HepG2 (cell line): ENCODE measurements at regions not wholly inside any gene's neighbourhood (a gene's known extent, or its start where the extent isn't known, plus 50 kb on each side); places are given as distances from the start of the nearest gene placed in this dataset.
A peak's percentile ranks its signal among the peaks of the same experiment; 100 is the strongest.

ENCODE experiments used
- FOXP1 ChIP-seq, 2 experiments: fragments of 450-650 bp in 1 of 2; IDR thresholded peaks; 2 replicates each; pipeline ENCODE4 v1.6.1; 2017 to 2018; ENCODE audit warnings: antibody characterized with exemption in 1 of 2
- FOXP4 ChIP-seq: sonication (generic); formaldehyde crosslinking; IDR thresholded peaks from 2 replicates; pipeline ENCODE4 v1.4.0; 2020; ENCODE audit warnings: missing genetic modification reagents
- HES4 ChIP-seq: sonication (generic); formaldehyde crosslinking; IDR thresholded peaks from 2 replicates; pipeline ENCODE4 v1.9.0; 2021; ENCODE audit warnings: mild to moderate bottlenecking, missing genetic modification reagents, borderline replicate concordance
- HOMEZ ChIP-seq: IDR thresholded peaks from 2 replicates; pipeline ENCODE4 v1.6.1; 2016; ENCODE audit warnings: low read depth
- KDM4B ChIP-seq: sonication (generic); formaldehyde crosslinking; IDR thresholded peaks from 2 replicates; pipeline ENCODE4 v1.4.0; 2020; ENCODE audit warnings: missing genetic modification reagents
- MED1 ChIP-seq: sonication (generic); formaldehyde crosslinking; IDR thresholded peaks from 2 replicates; pipeline ENCODE4 v1.4.0; 2020; ENCODE audit warnings: missing genetic modification reagents
- MIXL1 ChIP-seq: IDR thresholded peaks from 2 replicates; pipeline ENCODE4 v1.6.1; 2016
- PCBP1 ChIP-seq: fragments of 200-400 bp; formaldehyde crosslinking; IDR thresholded peaks from 2 replicates; pipeline ENCODE4 v1.6.1; 2017; ENCODE audit warnings: mild to moderate bottlenecking, low read depth, low read length, borderline replicate concordance
- SMARCC2 ChIP-seq: fragments of 450-650 bp; IDR thresholded peaks from 2 replicates; pipeline ENCODE4 v1.6.1; 2017; ENCODE audit warnings: antibody characterized with exemption, mild to moderate bottlenecking
- TBX3 ChIP-seq: fragments of 450-650 bp; IDR thresholded peaks from 2 replicates; pipeline ENCODE4 v1.6.1; 2017; ENCODE audit warnings: antibody characterized with exemption, mild to moderate bottlenecking, inconsistent platforms, borderline replicate concordance
- THAP11 ChIP-seq: IDR thresholded peaks from 2 replicates; pipeline ENCODE4 v1.6.1; 2016; ENCODE audit warnings: missing biosample characterization, missing genetic modification reagents
- TRIM22 ChIP-seq: fragments of 450-650 bp; IDR thresholded peaks from 2 replicates; pipeline ENCODE4 v1.6.1; 2017
- ZBTB37 ChIP-seq: sonication (generic); formaldehyde crosslinking; IDR thresholded peaks from 2 replicates; pipeline ENCODE4 v1.4.0; 2020; ENCODE audit warnings: mild to moderate bottlenecking, missing genetic modification reagents
- ZNF644 ChIP-seq: IDR thresholded peaks from 2 replicates; pipeline ENCODE4 v1.6.1; 2016; ENCODE audit warnings: low read depth
- ZNF788 ChIP-seq: sonication (generic); formaldehyde crosslinking; IDR thresholded peaks from 2 replicates; pipeline ENCODE4 v1.5.0; 2020; ENCODE audit warnings: mild to moderate bottlenecking, missing genetic modification reagents, borderline replicate concordance
- TF ChIP-seq, protein P1 (sequence below): sonication (generic); formaldehyde crosslinking; IDR thresholded peaks from 2 replicates; pipeline ENCODE4 v1.4.0; 2020; ENCODE audit warnings: missing genetic modification reagents, mild to moderate bottlenecking, borderline replicate concordance
- TF ChIP-seq, protein P2 (sequence below): sonication (generic); formaldehyde crosslinking; conservative IDR thresholded peaks from 2 replicates; pipeline ENCODE4 v1.4.0; 2020; ENCODE audit warnings: mild to moderate bottlenecking, missing genetic modification reagents, moderate library complexity

- TF ChIP-seq, protein P1, sequence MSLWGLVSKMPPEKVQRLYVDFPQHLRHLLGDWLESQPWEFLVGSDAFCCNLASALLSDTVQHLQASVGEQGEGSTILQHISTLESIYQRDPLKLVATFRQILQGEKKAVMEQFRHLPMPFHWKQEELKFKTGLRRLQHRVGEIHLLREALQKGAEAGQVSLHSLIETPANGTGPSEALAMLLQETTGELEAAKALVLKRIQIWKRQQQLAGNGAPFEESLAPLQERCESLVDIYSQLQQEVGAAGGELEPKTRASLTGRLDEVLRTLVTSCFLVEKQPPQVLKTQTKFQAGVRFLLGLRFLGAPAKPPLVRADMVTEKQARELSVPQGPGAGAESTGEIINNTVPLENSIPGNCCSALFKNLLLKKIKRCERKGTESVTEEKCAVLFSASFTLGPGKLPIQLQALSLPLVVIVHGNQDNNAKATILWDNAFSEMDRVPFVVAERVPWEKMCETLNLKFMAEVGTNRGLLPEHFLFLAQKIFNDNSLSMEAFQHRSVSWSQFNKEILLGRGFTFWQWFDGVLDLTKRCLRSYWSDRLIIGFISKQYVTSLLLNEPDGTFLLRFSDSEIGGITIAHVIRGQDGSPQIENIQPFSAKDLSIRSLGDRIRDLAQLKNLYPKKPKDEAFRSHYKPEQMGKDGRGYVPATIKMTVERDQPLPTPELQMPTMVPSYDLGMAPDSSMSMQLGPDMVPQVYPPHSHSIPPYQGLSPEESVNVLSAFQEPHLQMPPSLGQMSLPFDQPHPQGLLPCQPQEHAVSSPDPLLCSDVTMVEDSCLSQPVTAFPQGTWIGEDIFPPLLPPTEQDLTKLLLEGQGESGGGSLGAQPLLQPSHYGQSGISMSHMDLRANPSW (CRISPR knock-in tag): no peak
- TF ChIP-seq TBX3 (peak; percentile 45; the same call in 1 of the 2 replicates), TRIM22 (no peak), ZNF788 (CRISPR knock-in tag) (no peak), MED1 (peak; percentile 94), FOXP4 (CRISPR knock-in tag) (peak; percentile 86), HES4 (CRISPR knock-in tag) (no peak), ZNF644 (CRISPR knock-in tag) (0 out of 2 replicates have a peak, but pooled peaks have one; percentile 30), SMARCC2 (0 out of 2 replicates have a peak, but pooled peaks have one; percentile 31), PCBP1 (no peak), THAP11 (CRISPR knock-in tag) (peak; percentile 42), KDM4B (CRISPR knock-in tag) (no peak), ZBTB37 (no peak), HOMEZ (CRISPR knock-in tag) (peak; percentile 67; the same call in 1 of the 2 replicates), FOXP1 (IDR thresholded peaks at IDR 0.05) (peak; percentile 54; the same call in 1 of the 2 replicates), FOXP1 (CRISPR knock-in tag; IDR thresholded peaks at IDR 0.05) (peak; percentile 92), MIXL1 (peak; percentile 83)
- TF ChIP-seq, protein P2, sequence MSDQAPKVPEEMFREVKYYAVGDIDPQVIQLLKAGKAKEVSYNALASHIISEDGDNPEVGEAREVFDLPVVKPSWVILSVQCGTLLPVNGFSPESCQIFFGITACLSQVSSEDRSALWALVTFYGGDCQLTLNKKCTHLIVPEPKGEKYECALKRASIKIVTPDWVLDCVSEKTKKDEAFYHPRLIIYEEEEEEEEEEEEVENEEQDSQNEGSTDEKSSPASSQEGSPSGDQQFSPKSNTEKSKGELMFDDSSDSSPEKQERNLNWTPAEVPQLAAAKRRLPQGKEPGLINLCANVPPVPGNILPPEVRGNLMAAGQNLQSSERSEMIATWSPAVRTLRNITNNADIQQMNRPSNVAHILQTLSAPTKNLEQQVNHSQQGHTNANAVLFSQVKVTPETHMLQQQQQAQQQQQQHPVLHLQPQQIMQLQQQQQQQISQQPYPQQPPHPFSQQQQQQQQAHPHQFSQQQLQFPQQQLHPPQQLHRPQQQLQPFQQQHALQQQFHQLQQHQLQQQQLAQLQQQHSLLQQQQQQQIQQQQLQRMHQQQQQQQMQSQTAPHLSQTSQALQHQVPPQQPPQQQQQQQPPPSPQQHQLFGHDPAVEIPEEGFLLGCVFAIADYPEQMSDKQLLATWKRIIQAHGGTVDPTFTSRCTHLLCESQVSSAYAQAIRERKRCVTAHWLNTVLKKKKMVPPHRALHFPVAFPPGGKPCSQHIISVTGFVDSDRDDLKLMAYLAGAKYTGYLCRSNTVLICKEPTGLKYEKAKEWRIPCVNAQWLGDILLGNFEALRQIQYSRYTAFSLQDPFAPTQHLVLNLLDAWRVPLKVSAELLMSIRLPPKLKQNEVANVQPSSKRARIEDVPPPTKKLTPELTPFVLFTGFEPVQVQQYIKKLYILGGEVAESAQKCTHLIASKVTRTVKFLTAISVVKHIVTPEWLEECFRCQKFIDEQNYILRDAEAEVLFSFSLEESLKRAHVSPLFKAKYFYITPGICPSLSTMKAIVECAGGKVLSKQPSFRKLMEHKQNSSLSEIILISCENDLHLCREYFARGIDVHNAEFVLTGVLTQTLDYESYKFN (CRISPR knock-in tag): peak; percentile 84
Observed at GRCh38 chr5:92942762-92943161, 638.3 kb downstream of the NR2F1-AS1 start (continued).
